ENCODE measurements at regions not wholly inside any gene's neighbourhood (a gene's known extent, or its start where the extent isn't known, plus 50 kb on each side); places are given as distances from the start of the nearest gene placed in this dataset.

DNA sequence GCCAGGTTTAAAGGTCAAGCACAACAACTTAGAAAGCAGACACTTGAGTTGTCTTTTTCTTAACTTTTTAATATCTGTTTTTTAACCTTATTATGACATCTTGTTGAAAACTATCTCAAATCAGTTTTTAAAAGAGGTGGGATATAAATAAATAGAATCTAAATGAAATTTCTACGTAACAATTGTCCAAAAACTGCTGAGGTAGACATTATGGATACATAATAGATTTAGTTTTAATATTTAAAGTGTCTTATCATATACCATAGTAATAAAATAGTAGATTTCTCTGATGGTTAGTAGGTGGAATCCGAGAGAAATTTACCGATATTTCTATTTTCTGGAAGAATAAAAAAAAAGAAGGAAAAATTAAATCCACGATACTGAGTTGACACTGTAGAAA, 113.9 kb upstream of the MMS22L start:
- no peaks in the 10 kb centered on the region for H3K9me3 Mint-ChIP-seq
- TF ChIP-seq, protein P1, sequence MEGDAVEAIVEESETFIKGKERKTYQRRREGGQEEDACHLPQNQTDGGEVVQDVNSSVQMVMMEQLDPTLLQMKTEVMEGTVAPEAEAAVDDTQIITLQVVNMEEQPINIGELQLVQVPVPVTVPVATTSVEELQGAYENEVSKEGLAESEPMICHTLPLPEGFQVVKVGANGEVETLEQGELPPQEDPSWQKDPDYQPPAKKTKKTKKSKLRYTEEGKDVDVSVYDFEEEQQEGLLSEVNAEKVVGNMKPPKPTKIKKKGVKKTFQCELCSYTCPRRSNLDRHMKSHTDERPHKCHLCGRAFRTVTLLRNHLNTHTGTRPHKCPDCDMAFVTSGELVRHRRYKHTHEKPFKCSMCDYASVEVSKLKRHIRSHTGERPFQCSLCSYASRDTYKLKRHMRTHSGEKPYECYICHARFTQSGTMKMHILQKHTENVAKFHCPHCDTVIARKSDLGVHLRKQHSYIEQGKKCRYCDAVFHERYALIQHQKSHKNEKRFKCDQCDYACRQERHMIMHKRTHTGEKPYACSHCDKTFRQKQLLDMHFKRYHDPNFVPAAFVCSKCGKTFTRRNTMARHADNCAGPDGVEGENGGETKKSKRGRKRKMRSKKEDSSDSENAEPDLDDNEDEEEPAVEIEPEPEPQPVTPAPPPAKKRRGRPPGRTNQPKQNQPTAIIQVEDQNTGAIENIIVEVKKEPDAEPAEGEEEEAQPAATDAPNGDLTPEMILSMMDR (conservative IDR thresholded peaks at IDR 0.05): no peak
- no peaks in the 10 kb centered on the region for H3K27me3 Mint-ChIP-seq
- no peak for DNase-seq (ENCODE audit: extremely low spot score, unreplicated experiment)
- H3K36me3 Mint-ChIP-seq: no peaks in the 10 kb centered on the region
- H3K27ac Mint-ChIP-seq: no peak overlapping the region
- H3K4me1 Mint-ChIP-seq (ENCODE audit: unreplicated experiment): no peaks in the 10 kb centered on the region
- H3K4me3 Mint-ChIP-seq: no peak overlapping the region

DNA sequence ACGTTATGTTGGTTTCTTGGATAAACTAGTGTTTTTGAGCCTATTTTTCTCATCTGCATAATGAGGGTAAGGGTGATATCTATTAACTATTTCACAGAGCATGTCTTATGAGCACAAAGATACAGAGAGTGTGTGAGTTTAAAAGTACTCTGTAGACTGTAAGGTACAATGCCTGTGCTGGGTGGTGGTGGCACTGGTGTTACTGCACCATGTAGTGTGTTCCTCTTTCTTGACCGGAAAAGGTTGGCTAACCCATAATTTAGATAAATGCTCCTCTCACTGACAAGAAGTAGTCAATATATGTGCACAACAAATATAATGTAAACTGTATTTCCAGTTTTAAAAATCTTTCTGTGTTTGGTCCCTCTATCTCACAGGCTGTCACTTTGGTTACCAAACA, 116.2 kb upstream of the MMS22L start:
- H3K27ac Mint-ChIP-seq: no peak overlapping the region
- H3K4me3 Mint-ChIP-seq: no peak overlapping the region
- no peaks in the 10 kb centered on the region for H3K27me3 Mint-ChIP-seq
- H3K4me1 Mint-ChIP-seq (ENCODE audit: unreplicated experiment): no peaks in the 10 kb centered on the region
- H3K36me3 Mint-ChIP-seq: no peaks in the 10 kb centered on the region
- H3K9me3 Mint-ChIP-seq: no peaks in the 10 kb centered on the region
- TF ChIP-seq, protein P1 (conservative IDR thresholded peaks at IDR 0.05): no peak
- no peak for DNase-seq (ENCODE audit: extremely low spot score, unreplicated experiment)

DNA sequence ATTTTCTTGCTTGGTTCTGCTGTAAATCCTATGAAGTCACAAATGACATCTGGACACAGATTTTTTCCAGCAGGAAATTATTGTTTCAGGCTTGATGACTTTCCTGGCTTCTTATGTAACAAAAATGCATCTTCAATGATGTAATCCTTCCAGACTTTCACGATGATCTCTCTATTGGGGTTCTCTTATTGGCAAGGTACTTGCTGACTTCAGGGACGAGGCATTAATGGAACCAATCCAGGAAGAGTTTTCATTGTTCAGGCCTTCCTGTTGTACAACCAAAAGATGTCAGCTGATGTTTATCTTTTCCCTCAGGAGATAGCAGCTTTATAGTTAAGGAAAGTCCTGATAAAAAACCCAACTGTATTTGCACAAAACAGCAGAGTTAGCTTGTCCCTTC, 118.5 kb upstream of the MMS22L start:
- no peak for DNase-seq (ENCODE audit: extremely low spot score, unreplicated experiment)
- Mint-ChIP-seq H3K36me3 (no peaks in the 10 kb centered on the region), H3K27ac (no peak overlapping the region), H3K4me1 (ENCODE audit: unreplicated experiment) (no peaks in the 10 kb centered on the region), H3K9me3 (no peaks in the 10 kb centered on the region), H3K27me3 (no peaks in the 10 kb centered on the region), H3K4me3 (no peak overlapping the region)
- TF ChIP-seq, protein P1 (conservative IDR thresholded peaks at IDR 0.05): no peak

DNA sequence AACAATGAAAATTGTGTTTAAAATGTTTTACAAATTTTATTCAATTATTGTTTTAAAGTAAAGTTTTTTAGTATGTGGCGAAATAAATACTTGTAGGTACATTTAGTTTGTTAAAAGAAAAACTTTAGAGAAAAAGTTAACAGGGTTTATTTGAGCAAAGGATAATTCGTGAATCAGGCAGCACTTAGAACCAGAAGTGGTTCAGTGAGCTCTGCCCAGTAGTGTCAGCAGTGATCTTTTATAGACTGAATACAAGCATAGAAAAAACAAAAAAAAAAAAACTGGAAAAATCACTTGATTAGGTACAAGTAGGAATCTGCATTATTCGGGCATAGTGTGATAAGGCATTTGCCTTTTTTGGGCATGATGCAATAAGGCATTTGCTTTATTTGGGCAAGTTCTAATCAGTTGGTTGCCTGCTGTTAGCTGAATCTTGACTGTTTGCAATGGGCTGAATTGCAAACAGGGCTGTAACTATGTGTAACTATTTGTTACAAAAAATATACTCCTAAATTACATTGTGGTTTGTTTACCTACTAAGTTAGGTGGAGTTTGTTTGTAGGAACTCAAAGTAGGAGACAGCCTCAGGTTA, 122.9 kb upstream of the MMS22L start:
- no peak for DNase-seq (ENCODE audit: extremely low spot score, unreplicated experiment)
- TF ChIP-seq, protein P1 (conservative IDR thresholded peaks at IDR 0.05): no peak
- H3K9me3 Mint-ChIP-seq: no peaks in the 10 kb centered on the region
- H3K27me3 Mint-ChIP-seq: no peaks in the 10 kb centered on the region
- no peaks in the 10 kb centered on the region for H3K4me1 Mint-ChIP-seq (ENCODE audit: unreplicated experiment)
- no peak overlapping the region for H3K27ac Mint-ChIP-seq
- no peak overlapping the region for H3K4me3 Mint-ChIP-seq
- H3K36me3 Mint-ChIP-seq: no peaks in the 10 kb centered on the region

DNA sequence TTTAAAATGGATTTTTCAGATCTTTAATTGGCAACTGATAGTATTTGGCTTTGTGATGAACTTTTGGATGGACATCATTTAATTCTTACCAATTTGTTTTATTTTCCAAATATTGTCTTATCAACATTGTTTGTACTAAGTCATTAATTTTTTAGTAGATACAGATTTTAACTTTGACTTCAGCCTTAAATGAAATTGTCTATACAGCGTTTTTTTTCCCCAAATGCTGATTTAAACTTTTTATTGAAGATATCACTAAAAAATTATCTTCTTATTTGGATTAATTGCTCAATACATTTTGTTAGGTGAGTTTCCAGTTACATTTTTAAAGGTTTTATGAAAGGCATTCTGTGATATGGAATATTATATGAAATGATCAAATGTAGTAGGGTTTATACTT, 123.6 kb upstream of the MMS22L start:
- Mint-ChIP-seq H3K36me3 (no peaks in the 10 kb centered on the region), H3K4me1 (ENCODE audit: unreplicated experiment) (no peaks in the 10 kb centered on the region), H3K9me3 (no peaks in the 10 kb centered on the region), H3K27me3 (no peaks in the 10 kb centered on the region), H3K27ac (no peak overlapping the region), H3K4me3 (no peak overlapping the region)
- TF ChIP-seq, protein P1 (conservative IDR thresholded peaks at IDR 0.05): no peak
- DNase-seq (ENCODE audit: extremely low spot score, unreplicated experiment): no peak

DNA sequence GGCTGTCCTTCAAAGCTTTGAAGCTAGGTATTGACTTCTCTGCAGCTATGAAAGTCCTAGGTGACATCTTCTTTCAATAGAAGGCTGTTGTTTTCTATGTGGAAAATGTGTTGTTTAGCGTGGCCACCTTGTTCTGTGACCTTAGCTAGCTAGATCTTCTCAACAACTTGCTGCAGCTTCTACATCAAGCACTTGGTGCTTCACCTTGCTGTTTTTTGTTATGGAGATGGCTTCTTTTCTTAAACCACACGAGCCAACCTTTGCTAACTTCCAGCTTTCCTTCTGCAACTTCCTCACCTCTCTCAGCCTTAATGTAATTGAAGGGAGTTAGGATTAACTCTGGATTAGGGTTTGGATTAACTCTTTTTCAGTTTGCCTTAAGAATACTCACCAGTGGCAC, 128.6 kb upstream of the MMS22L start:
- no peak overlapping the region for H3K27ac Mint-ChIP-seq
- H3K4me3 Mint-ChIP-seq: no peak overlapping the region
- TF ChIP-seq, protein P1 (conservative IDR thresholded peaks at IDR 0.05): no peak

More for the DNA sequence above, 128.6 kb upstream of the MMS22L start:
- Mint-ChIP-seq H3K27me3 (no peaks in the 10 kb centered on the region), H3K36me3 (no peaks in the 10 kb centered on the region), H3K9me3 (no peaks in the 10 kb centered on the region), H3K4me1 (ENCODE audit: unreplicated experiment) (no peaks in the 10 kb centered on the region)
- no peak for DNase-seq (ENCODE audit: extremely low spot score, unreplicated experiment)

All from type B pancreatic cell (in vitro differentiated cells).